ENCODE measurements at regions not wholly inside any gene's neighbourhood (a gene's known extent, or its start where the extent isn't known, plus 50 kb on each side); places are given as distances from the start of the nearest gene placed in this dataset.

GRCh38 chr2:236402033-236402790 lies 138.0 kb upstream of the ASB18 start:
- CTCF ChIA-PET, result no interaction called here
- intact Hi-C loops (cut with micrococcal nuclease), result no loop called here
- ATAC-seq, result no peak

DNA sequence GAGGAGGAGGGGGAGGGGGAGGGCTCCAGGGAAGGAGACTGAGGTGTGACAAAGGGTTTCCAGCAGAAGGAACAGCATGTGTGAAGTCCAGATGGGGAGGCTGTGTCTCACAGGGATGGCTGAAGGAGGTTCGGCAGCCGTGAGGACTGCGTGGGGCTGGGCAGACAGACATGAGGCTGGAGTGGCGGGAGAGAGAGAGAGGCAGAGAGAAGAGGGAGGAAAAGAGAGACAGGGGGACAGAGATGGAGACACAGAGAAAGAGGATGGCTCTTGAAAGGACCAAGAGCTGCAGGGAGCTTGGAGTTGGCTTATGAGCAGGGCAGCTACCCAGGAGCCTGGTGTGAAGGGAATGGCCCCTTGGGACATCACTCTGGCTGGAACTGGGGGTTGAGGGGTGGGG lies 138.9 kb upstream of the ASB18 start:
- CTCF ChIA-PET, result no interaction called here
- Histone ChIP-seq H3K79me2 (ENCODE audit: low read length) (no peaks in the 10 kb centered on the region), H3K9ac (ENCODE audit: low read length) (no peak overlapping the region), H3K27ac (ENCODE audit: low read length) (no peak overlapping the region), H3K36me3 (ENCODE audit: low read depth, low read length) (no peaks in the 10 kb centered on the region), H3K27me3 (ENCODE audit: low read length) (peaks cover 13% of the 10 kb centered on the region), H3K4me3 (ENCODE audit: low read length) (no peak overlapping the region), H4K20me1 (ENCODE audit: low read length) (no peaks in the 10 kb centered on the region), H2AFZ (ENCODE audit: low read length) (no peak overlapping the region), H3K9me2 (replicated peaks; ENCODE audit: low read length) (no peaks in the 10 kb centered on the region), H3K4me2 (ENCODE audit: low read length) (no peak overlapping the region), H3K4me1 (ENCODE audit: insufficient read depth, low read length) (no peaks in the 10 kb centered on the region), H3K9me3 (ENCODE audit: low read length) (no peaks in the 10 kb centered on the region), H3F3A (ENCODE audit: low read length, unreplicated experiment) (no peaks in the 10 kb centered on the region)
- BruUV-seq (replicated peaks), result no TSS peak
- TF ChIP-seq, protein P1, sequence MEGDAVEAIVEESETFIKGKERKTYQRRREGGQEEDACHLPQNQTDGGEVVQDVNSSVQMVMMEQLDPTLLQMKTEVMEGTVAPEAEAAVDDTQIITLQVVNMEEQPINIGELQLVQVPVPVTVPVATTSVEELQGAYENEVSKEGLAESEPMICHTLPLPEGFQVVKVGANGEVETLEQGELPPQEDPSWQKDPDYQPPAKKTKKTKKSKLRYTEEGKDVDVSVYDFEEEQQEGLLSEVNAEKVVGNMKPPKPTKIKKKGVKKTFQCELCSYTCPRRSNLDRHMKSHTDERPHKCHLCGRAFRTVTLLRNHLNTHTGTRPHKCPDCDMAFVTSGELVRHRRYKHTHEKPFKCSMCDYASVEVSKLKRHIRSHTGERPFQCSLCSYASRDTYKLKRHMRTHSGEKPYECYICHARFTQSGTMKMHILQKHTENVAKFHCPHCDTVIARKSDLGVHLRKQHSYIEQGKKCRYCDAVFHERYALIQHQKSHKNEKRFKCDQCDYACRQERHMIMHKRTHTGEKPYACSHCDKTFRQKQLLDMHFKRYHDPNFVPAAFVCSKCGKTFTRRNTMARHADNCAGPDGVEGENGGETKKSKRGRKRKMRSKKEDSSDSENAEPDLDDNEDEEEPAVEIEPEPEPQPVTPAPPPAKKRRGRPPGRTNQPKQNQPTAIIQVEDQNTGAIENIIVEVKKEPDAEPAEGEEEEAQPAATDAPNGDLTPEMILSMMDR (conservative IDR thresholded peaks at IDR 0.05; ENCODE audit: low read depth, low read length), result no peak
- no peak for TF ChIP-seq EZH2 (IDR thresholded peaks at IDR 0.05; ENCODE audit: low read length, unreplicated experiment)
- TF ChIP-seq EZH2phosphoT487 (IDR thresholded peaks at IDR 0.05; ENCODE audit: borderline replicate concordance, low read length), result no peak
- intact Hi-C loops (cut with micrococcal nuclease), result no loop called here
- DNase-seq (no peak), ATAC-seq (no peak)
- POLR2A ChIA-PET (ENCODE audit: unreplicated experiment), result no interaction called here

More at GRCh38 chr2:236402033-236402790, 138.0 kb upstream of the ASB18 start:
- H3K27me3 ChIP-seq (ENCODE audit: low read length), result peaks cover 13% of the 10 kb centered on the region
- no peaks in the 10 kb centered on the region for H3K36me3 ChIP-seq (ENCODE audit: low read depth, low read length)
- no peaks in the 10 kb centered on the region for H3K4me1 ChIP-seq (ENCODE audit: insufficient read depth, low read length)
- no peaks in the 10 kb centered on the region for H4K20me1 ChIP-seq (ENCODE audit: low read length)
- POLR2A ChIA-PET (ENCODE audit: unreplicated experiment), result no interaction called here
- TF ChIP-seq EZH2phosphoT487 (IDR thresholded peaks at IDR 0.05; ENCODE audit: borderline replicate concordance, low read length) (no peak), EZH2 (IDR thresholded peaks at IDR 0.05; ENCODE audit: low read length, unreplicated experiment) (no peak)
- TF ChIP-seq, protein P1 (conservative IDR thresholded peaks at IDR 0.05; ENCODE audit: low read depth, low read length), result no peak
- H3K4me3 ChIP-seq (ENCODE audit: low read length), result no peak overlapping the region
- no peak overlapping the region for H2AFZ ChIP-seq (ENCODE audit: low read length)
- no peak overlapping the region for H3K4me2 ChIP-seq (ENCODE audit: low read length)
- no peaks in the 10 kb centered on the region for H3K9me2 ChIP-seq (replicated peaks; ENCODE audit: low read length)
- no peak overlapping the region for H3K27ac ChIP-seq (ENCODE audit: low read length)
- no peak overlapping the region for H3K9ac ChIP-seq (ENCODE audit: low read length)
- no peaks in the 10 kb centered on the region for H3K9me3 ChIP-seq (ENCODE audit: low read length)
- DNase-seq, result no peak
- no peaks in the 10 kb centered on the region for H3F3A ChIP-seq (ENCODE audit: low read length, unreplicated experiment)
- H3K79me2 ChIP-seq (ENCODE audit: low read length), result no peaks in the 10 kb centered on the region
- no TSS peak for BruUV-seq (replicated peaks)

GRCh38 chr2:236403811-236404210 lies 139.6 kb upstream of the ASB18 start:
- no peak overlapping the region for H3K9ac ChIP-seq (ENCODE audit: low read length)
- no peaks in the 10 kb centered on the region for H3F3A ChIP-seq (ENCODE audit: low read length, unreplicated experiment)
- ChIA-PET POLR2A (ENCODE audit: unreplicated experiment) (no interaction called here), CTCF (no interaction called here)
- H3K79me2 ChIP-seq (ENCODE audit: low read length), result no peaks in the 10 kb centered on the region
- no peak overlapping the region for H3K27ac ChIP-seq (ENCODE audit: low read length)
- BruUV-seq (replicated peaks), result no TSS peak
- H2AFZ ChIP-seq (ENCODE audit: low read length), result no peak overlapping the region
- no peak overlapping the region for H3K4me2 ChIP-seq (ENCODE audit: low read length)
- peaks cover 13% of the 10 kb centered on the region for H3K27me3 ChIP-seq (ENCODE audit: low read length)
- no peaks in the 10 kb centered on the region for H3K36me3 ChIP-seq (ENCODE audit: low read depth, low read length)
- H3K4me3 ChIP-seq (ENCODE audit: low read length), result no peak overlapping the region
- TF ChIP-seq, protein P1 (conservative IDR thresholded peaks at IDR 0.05; ENCODE audit: low read depth, low read length), result no peak
- TF ChIP-seq EZH2phosphoT487 (IDR thresholded peaks at IDR 0.05; ENCODE audit: borderline replicate concordance, low read length) (no peak), EZH2 (IDR thresholded peaks at IDR 0.05; ENCODE audit: low read length, unreplicated experiment) (no peak)
- no peaks in the 10 kb centered on the region for H3K4me1 ChIP-seq (ENCODE audit: insufficient read depth, low read length)
- H4K20me1 ChIP-seq (ENCODE audit: low read length), result no peaks in the 10 kb centered on the region
- no peaks in the 10 kb centered on the region for H3K9me3 ChIP-seq (ENCODE audit: low read length)
- no peak for DNase-seq
- intact Hi-C loops (cut with micrococcal nuclease), result no loop called here
- ATAC-seq, result no peak
- H3K9me2 ChIP-seq (replicated peaks; ENCODE audit: low read length), result no peaks in the 10 kb centered on the region

Measured in PC-3 (cell line).